H4 (cell line): ENCODE measurements at regions not wholly inside any gene's neighbourhood (a gene's known extent, or its start where the extent isn't known, plus 50 kb on each side); places are given as distances from the start of the nearest gene placed in this dataset.

ENCODE experiments used
- DNase-seq: peaks from one replicate; pipeline ENCODE4 v3.0.0-alpha.2; 2015; ENCODE audit warnings: low spot score

DNA sequence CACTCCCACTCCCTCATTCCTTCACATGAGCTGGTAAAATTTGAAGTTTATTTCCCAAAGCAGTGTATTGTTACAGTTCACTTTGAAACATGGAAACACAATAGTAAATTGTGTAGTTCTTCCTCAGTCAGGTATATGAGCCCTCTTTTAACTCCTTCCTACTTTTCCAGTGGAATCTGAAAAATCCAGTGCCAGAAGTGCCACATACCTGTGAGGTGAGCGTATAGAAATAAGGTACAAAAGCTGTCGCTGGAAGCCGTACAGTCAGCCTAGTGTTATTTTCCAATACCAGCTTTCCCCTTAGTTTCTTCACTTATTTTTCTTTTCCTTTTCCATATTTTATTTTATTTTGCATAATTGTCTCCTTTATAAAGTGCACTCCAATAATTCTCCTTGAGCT lies 81.7 kb upstream of the CADM2 start:
- DNase-seq = no peak

DNA sequence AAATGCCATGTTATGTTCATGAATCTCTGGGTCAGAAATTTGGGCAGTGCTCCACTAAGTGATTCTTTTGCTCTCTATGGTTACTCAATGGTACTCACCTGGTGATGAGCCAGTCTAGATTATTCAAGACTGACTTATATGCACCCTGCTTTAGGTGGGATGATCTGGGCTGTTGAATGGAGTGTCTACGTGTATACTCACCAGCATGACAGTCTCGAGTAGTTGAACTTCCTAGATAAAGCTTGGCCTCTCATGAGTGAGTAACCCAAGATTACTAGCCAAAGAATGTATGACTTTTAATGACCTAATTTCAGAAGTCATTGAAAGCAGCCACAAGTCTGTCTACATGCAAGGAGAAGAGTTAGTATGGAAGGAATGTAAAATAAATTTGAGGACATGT lies 77.5 kb upstream of the CADM2 start:
- no peak for DNase-seq

DNA sequence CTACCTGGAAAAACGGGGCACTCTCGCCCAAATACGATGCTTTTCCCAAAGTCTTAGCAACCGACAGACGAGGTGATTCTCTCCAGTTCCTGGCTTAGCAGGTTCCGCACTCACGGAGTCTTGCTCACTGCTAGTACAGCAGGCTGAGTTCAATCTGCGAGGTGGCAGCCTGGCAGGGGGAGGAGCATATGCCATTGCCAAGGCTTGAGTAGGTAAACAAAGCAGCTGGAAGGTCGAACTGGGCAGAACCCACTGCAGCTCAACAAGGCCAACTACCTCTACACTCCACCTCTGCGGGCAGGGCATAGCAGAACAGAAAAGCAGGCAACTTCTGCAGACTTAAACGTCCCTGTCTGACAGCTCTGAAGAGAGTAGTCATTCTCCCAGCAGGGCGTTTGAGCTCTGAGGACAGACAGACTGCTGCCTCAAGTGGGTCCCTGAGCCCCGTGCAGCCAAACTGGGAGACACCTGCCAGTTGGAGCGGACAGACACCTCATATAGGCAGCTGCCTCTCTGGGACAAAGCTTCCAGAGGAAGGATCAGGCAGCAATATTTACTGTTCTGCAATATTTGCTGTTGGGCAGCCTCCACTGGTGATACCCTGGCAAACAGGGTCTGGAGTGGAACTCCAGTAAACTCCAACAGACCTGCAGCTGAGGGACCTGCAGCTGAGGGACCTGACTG lies 73.4 kb upstream of the CADM2 start:
- DNase-seq = no peak

DNA sequence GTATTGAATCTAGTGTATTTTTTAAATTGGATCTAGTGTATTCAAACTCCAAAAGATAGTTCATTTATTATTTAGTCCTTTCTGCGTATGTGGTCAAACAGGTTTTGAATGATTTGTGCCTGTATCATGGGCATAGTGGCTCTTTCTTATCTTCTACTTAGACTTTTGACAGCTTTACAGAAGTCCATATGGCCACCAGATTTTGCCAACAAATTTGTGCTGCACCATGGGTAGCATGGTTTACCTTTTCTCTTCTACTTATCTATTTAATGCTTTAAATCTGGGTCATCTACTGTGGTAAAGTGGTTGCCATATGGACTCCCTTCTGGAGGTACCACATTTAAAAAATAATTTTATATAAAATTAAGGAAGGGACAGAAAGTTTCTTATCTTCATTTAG lies 66.9 kb upstream of the CADM2 start:
- DNase-seq = no peak

DNA sequence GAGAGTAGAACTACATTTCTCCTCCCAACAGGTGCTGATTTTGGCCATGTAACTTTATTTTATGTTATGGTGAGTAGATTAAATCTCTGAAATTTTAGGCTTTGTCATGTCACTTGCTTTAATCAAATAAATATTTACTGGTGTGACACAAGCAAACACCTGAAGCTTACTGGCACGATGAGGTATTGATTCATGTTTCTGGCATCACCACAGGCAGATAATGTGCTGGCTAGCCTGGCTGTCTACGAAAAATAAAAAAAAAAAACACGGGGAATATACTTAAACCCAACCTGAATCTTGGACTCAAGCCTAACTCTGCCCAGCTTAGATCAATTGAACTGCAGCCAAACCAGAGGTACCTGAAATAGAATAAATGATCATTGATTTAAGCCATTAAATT lies 65.6 kb upstream of the CADM2 start:
- no peak for DNase-seq

DNA sequence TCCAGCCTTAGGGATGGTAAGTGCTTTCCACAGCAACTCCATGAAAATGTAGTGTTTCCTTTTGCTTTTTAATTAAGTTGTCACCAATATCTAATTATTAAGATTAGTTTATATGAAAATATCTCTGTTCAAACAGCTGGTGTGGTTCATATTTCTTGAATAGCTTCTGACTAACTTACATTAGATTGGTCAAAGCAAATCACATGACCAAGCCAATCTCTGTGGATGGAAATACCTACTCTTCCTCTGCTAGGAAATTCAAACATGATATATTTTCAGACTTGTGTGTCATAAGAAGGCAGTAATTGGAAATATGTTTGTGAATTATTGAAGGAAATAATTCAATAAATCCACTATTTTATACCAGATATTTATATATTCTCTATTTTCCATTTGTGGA lies 54.6 kb upstream of the CADM2 start:
- no peak for DNase-seq

DNA sequence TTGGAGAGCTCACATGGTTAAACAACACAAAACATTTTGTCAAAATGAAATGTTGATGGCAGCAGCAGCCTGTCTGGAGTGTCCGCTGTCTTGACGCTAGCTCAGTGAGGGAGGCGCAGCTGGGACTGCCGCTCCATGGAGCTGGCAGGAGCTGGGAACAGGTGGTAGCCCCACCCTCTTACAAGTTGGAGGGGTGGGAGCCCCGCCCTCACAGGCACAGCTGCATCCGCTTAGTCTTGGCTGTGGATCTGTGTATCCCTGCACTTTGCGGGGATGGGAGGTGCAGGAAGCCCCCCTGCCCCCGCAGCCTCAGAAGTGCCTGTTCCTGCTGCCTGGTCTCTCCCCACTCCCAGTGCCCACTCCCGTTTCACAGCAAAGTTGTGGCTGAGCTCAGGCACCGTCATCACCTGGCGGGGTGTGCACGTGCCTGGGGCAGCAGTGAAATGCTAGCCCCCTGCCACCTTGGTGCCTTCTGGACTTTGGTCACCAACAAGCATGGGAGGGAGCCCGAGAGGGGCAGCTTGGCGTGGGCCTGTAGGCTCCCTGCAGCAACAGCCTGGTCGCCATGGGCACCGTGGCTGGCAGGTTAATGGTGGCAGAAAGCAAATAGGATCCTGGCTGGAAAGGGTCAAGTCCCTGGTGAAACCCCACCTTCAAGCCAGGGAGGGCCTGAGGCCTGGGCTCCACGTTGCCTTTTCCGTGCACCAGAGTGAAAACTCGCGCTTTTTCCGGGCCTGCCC lies 53.8 kb upstream of the CADM2 start:
- no peak for DNase-seq

DNA sequence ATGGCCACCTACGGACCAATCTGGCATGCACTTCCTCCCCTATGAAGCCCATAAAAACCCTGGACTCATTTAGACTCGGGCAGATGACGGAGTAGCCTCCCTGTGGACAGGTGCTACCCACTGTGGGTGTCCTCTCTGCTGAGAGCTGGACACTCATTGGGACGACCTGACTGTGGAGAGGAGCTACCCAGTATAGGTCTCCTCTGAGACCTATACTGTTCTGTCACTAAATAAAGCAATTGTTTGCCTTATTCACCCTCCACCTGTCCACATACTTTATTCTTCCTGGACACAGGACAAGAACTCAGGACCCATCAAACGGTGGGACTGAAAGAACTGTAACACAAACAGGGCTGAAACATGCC lies 53.3 kb upstream of the CADM2 start:
- DNase-seq = no peak

DNA sequence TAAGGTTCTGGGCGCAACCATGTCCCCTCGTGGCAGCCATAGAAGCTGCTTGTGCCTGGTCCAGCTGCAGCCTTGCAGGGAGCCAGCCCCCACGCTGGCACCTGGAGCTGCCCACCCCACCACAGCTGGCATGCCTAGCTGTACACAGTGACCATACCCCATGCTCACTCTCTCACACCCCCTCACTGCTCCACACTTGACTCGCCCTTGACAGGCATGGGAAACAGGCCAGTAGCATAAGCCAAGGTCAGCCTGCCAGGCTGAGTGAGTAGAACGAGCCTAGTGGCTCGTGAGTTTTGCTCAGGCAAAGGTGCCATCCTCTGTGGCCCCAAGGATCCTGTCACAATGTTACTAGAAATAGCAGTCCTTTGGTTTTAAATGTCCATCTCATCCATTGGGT lies 52.7 kb upstream of the CADM2 start:
- no peak for DNase-seq
